Cardiac fibroblast (primary cell): ENCODE measurements at regions not wholly inside any gene's neighbourhood (a gene's known extent, or its start where the extent isn't known, plus 50 kb on each side); places are given as distances from the start of the nearest gene placed in this dataset.
"Not testable (repeated sequence)": the region's sequence is repeated elsewhere in the genome, so short reads cannot be mapped to it uniquely, and the experiment has no call there.

ENCODE experiments used
- DNase-seq, 2 donors: peaks; one replicate each; pipeline versions ENCODE4 v3.0.0 to v3.0.0-alpha.2; 2010; ENCODE audit warnings: low read depth in 2 of 2
- H3K4me3 ChIP-seq, 2 donors: replicated peaks in 1 of 2; 1 replicate in 1 of 2; 2 replicates in 1 of 2; pipeline ENCODE4 v1.5.1; 2011; ENCODE audit warnings: low read depth in 2 of 2, low read length in 2 of 2, mild to moderate bottlenecking in 2 of 2, moderate library complexity in 1 of 2
- CTCF ChIP-seq: IDR thresholded peaks from one replicate; pipeline ENCODE4 v1.5.1; 2011; ENCODE audit warnings: low read depth, mild to moderate bottlenecking, low read length, inconsistent platforms

GRCh38 chr13:61215601-61216000, 200.0 kb downstream of the PCDH20 start:
- no peak for DNase-seq
- no peak for TF ChIP-seq CTCF
- no peak overlapping the region for H3K4me3 ChIP-seq

DNA sequence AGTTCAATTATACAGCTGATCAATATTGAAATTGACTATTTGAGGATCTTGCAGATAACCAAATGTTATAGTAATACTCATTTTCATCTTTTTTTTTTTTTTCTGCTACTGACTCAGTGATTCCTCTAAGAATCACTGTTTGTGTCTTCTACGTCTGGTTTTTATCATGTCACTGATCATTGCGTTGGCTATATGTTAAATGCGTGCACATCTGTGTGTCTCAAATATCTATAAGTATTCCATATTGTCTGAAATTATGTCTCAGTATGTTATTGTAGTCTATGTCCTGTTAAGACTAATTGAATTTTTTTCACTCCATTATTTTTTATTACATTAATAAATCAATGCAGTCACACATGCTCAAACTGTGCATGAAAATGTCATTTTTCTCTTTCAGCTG, 200.5 kb downstream of the PCDH20 start:
- TF ChIP-seq CTCF, result no peak
- no peak overlapping the region for H3K4me3 ChIP-seq
- no peak for DNase-seq

DNA sequence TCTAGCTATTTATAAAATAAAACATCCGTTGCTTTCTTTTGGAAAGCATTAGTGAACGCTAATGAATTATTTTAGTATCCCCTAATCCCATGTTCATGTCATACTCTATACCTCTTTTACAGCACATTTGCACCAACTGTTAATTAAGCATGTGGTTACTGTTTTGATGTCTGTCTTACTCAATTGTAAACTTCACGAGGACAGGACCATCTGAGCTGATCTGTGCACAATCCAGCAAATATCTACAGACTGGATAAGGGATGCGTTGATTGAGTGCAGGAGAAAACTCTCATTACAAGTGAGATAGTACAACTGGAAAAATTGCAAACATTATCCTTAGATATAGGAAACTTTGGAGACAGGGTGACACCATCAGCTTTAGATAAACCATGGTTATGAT, 201.1 kb downstream of the PCDH20 start:
- no peak for DNase-seq
- no peak overlapping the region for H3K4me3 ChIP-seq
- no peak for TF ChIP-seq CTCF

DNA sequence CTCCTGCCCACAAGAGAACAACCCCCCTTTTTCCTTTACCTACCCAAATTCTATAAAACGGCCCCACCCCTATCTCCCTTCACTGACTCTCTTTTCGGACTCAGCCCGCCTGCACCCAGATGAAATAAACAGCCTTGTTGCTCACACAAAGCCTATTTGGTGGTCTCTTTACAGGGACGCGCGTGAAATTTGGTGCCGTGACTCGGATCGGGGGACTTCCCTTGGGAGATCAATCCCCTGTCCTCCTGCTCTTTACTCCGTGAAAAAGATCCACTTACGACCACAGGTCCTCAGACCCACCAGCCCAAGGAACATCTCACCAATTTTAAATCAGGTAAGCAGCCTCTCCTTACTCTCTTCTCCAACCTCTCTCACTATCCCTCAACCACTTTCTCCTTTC, 209.8 kb downstream of the PCDH20 start:
- not testable (repeated sequence) for H3K4me3 ChIP-seq, DNase-seq

GRCh38 chr13:61204025-61204424, 211.6 kb downstream of the PCDH20 start:
- DNase-seq, result no peak
- no peak overlapping the region for H3K4me3 ChIP-seq
- TF ChIP-seq CTCF, result no peak

- no peak overlapping the region for H3K4me3 ChIP-seq
- no peak for TF ChIP-seq CTCF
- DNase-seq, result no peak
Observed at GRCh38 chr13:61202042-61202441, 213.6 kb downstream of the PCDH20 start.

- no peak for DNase-seq
- H3K4me3 ChIP-seq, result no peak overlapping the region
- no peak for TF ChIP-seq CTCF
Observed at GRCh38 chr13:61192826-61193225, 222.8 kb downstream of the PCDH20 start.
